SK-N-SH treated with all-trans-retinoic acid at 6 μM for 48 hours (cell line): ENCODE measurements at regions not wholly inside any gene's neighbourhood (a gene's known extent, or its start where the extent isn't known, plus 50 kb on each side); places are given as distances from the start of the nearest gene placed in this dataset.

Source experiments
- ESRRG ChIP-seq: fragments of 250-450 bp; sonication (Bioruptor Pico); IDR thresholded peaks from 2 replicates; pipeline ENCODE4 v1.6.1; 2021; ENCODE audit warnings: mild to moderate bottlenecking
- GLIS3 ChIP-seq: fragments of 250-450 bp; sonication (Bioruptor Pico); IDR thresholded peaks from 2 replicates; pipeline ENCODE4 v1.5.0; 2020; ENCODE audit warnings: mild to moderate bottlenecking, moderate library complexity
- RARB ChIP-seq: fragments of 250-450 bp; sonication (Bioruptor Pico); IDR thresholded peaks from 2 replicates; pipeline ENCODE4 v1.8.0; 2021; ENCODE audit warnings: mild to moderate bottlenecking, moderate library complexity
- ZFP3 ChIP-seq: fragments of 250-450 bp; sonication (Bioruptor Pico); IDR thresholded peaks from 2 replicates; pipeline ENCODE4 v1.5.0; 2020; ENCODE audit warnings: mild to moderate bottlenecking, moderate library complexity
- ZFP30 ChIP-seq: fragments of 450-650 bp; formaldehyde crosslinking; IDR thresholded peaks from 2 replicates; pipeline ENCODE4 v1.5.0; 2022; ENCODE audit warnings: mild to moderate bottlenecking, moderate library complexity
- ZNF8 ChIP-seq: fragments of 450-650 bp; formaldehyde crosslinking; IDR thresholded peaks from 2 replicates; pipeline ENCODE4 v1.5.0; 2020; ENCODE audit warnings: mild to moderate bottlenecking, moderate library complexity
- TF ChIP-seq, protein P1 (sequence below): fragments of 250-450 bp; sonication (Bioruptor Pico); IDR thresholded peaks from 2 replicates; pipeline ENCODE4 v1.5.1; 2020; ENCODE audit warnings: low read depth, mild to moderate bottlenecking, moderate library complexity
- TF ChIP-seq, protein P2 (sequence below): fragments of 250-450 bp; sonication (Bioruptor Pico); IDR thresholded peaks from 2 replicates; pipeline ENCODE4 v1.8.0; 2020; ENCODE audit warnings: mild to moderate bottlenecking, moderate library complexity, borderline replicate concordance
- TF ChIP-seq, protein P3 (sequence below): fragments of 250-450 bp; sonication (Bioruptor Pico); IDR thresholded peaks from 2 replicates; pipeline ENCODE4 v1.5.1; 2021; ENCODE audit warnings: mild to moderate bottlenecking, moderate library complexity
- TF ChIP-seq, protein P4 (sequence below): fragments of 250-450 bp; sonication (Bioruptor Pico); IDR thresholded peaks from 2 replicates; pipeline ENCODE4 v1.8.0; 2021; ENCODE audit warnings: low read depth, mild to moderate bottlenecking, moderate library complexity, borderline replicate concordance
- TF ChIP-seq, protein P5 (sequence below): fragments of 250-450 bp; sonication (Bioruptor Pico); IDR thresholded peaks from 2 replicates; pipeline ENCODE4 v1.5.0; 2020; ENCODE audit warnings: mild to moderate bottlenecking, moderate library complexity

DNA sequence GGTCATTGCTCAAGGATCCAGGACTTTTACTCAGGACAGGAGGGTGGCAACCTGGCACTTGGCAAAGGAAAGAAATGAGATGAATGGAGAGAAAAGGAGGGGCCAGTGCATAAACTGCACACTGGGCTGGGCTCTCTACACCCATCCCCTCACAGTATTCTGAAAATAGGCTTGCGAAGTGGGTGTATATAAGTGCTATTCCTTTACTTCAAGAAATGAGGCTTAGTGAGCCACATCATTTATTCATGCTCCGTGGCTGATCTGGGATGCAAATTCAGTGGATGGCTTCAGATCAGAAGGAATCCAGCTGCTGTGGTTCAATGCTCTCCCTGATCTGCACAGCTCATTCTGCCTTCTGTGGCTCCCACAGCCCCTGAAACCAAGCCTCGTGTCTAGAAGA is 297.7 kb downstream of the UQCRFS1 start:
- TF ChIP-seq GLIS3 (CRISPR knock-in tag) (no peak), ZNF8 (no peak), RARB (CRISPR knock-in tag) (no peak), ZFP3 (CRISPR knock-in tag) (no peak), ZFP30 (CRISPR knock-in tag) (no peak), ESRRG (CRISPR knock-in tag) (no peak)
- TF ChIP-seq, protein P1, sequence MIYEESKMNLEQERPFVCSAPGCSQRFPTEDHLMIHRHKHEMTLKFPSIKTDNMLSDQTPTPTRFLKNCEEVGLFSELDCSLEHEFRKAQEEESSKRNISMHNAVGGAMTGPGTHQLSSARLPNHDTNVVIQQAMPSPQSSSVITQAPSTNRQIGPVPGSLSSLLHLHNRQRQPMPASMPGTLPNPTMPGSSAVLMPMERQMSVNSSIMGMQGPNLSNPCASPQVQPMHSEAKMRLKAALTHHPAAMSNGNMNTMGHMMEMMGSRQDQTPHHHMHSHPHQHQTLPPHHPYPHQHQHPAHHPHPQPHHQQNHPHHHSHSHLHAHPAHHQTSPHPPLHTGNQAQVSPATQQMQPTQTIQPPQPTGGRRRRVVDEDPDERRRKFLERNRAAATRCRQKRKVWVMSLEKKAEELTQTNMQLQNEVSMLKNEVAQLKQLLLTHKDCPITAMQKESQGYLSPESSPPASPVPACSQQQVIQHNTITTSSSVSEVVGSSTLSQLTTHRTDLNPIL, result no peak
- TF ChIP-seq, protein P2, sequence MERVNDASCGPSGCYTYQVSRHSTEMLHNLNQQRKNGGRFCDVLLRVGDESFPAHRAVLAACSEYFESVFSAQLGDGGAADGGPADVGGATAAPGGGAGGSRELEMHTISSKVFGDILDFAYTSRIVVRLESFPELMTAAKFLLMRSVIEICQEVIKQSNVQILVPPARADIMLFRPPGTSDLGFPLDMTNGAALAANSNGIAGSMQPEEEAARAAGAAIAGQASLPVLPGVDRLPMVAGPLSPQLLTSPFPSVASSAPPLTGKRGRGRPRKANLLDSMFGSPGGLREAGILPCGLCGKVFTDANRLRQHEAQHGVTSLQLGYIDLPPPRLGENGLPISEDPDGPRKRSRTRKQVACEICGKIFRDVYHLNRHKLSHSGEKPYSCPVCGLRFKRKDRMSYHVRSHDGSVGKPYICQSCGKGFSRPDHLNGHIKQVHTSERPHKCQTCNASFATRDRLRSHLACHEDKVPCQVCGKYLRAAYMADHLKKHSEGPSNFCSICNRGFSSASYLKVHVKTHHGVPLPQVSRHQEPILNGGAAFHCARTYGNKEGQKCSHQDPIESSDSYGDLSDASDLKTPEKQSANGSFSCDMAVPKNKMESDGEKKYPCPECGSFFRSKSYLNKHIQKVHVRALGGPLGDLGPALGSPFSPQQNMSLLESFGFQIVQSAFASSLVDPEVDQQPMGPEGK (CRISPR knock-in tag), result no peak
- TF ChIP-seq, protein P3, sequence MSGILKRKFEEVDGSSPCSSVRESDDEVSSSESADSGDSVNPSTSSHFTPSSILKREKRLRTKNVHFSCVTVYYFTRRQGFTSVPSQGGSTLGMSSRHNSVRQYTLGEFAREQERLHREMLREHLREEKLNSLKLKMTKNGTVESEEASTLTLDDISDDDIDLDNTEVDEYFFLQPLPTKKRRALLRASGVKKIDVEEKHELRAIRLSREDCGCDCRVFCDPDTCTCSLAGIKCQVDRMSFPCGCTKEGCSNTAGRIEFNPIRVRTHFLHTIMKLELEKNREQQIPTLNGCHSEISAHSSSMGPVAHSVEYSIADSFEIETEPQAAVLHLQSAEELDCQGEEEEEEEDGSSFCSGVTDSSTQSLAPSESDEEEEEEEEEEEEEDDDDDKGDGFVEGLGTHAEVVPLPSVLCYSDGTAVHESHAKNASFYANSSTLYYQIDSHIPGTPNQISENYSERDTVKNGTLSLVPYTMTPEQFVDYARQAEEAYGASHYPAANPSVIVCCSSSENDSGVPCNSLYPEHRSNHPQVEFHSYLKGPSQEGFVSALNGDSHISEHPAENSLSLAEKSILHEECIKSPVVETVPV (CRISPR knock-in tag), result no peak
- TF ChIP-seq, protein P4, sequence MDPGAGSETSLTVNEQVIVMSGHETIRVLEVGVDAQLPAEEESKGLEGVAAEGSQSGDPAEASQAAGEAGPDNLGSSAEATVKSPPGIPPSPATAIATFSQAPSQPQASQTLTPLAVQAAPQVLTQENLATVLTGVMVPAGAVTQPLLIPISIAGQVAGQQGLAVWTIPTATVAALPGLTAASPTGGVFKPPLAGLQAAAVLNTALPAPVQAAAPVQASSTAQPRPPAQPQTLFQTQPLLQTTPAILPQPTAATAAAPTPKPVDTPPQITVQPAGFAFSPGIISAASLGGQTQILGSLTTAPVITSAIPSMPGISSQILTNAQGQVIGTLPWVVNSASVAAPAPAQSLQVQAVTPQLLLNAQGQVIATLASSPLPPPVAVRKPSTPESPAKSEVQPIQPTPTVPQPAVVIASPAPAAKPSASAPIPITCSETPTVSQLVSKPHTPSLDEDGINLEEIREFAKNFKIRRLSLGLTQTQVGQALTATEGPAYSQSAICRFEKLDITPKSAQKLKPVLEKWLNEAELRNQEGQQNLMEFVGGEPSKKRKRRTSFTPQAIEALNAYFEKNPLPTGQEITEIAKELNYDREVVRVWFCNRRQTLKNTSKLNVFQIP, result no peak
- TF ChIP-seq, protein P5, sequence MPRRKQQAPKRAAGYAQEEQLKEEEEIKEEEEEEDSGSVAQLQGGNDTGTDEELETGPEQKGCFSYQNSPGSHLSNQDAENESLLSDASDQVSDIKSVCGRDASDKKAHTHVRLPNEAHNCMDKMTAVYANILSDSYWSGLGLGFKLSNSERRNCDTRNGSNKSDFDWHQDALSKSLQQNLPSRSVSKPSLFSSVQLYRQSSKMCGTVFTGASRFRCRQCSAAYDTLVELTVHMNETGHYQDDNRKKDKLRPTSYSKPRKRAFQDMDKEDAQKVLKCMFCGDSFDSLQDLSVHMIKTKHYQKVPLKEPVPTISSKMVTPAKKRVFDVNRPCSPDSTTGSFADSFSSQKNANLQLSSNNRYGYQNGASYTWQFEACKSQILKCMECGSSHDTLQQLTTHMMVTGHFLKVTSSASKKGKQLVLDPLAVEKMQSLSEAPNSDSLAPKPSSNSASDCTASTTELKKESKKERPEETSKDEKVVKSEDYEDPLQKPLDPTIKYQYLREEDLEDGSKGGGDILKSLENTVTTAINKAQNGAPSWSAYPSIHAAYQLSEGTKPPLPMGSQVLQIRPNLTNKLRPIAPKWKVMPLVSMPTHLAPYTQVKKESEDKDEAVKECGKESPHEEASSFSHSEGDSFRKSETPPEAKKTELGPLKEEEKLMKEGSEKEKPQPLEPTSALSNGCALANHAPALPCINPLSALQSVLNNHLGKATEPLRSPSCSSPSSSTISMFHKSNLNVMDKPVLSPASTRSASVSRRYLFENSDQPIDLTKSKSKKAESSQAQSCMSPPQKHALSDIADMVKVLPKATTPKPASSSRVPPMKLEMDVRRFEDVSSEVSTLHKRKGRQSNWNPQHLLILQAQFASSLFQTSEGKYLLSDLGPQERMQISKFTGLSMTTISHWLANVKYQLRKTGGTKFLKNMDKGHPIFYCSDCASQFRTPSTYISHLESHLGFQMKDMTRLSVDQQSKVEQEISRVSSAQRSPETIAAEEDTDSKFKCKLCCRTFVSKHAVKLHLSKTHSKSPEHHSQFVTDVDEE (CRISPR knock-in tag), result no peak
